ENCODE measurements at regions not wholly inside any gene's neighbourhood (a gene's known extent, or its start where the extent isn't known, plus 50 kb on each side); places are given as distances from the start of the nearest gene placed in this dataset.

DNA sequence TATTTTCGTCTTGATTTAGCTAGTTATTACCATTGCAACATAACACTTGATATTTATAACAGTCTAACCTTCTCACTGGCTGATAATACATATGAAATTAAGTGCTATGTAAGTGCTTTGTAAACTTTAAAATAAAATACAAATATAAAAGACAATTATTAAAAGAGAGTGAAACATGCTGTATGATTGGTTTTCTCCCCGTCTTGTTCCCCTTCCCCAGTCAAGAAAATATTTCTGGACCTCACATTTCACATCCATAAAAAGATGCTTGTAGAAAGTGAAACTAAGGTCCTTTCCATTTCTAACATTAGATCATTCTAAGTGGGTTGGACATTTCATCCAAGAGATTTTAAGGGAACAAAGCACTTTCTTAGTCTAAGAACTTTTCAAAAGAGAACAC lies 310.2 kb upstream of the LRATD1 start:
- WGBS: 43% methylated on average over 2 of the region's 2 CpGs
- Histone ChIP-seq H3K9me3 (no peaks in the 10 kb centered on the region), H3K27me3 (no peaks in the 10 kb centered on the region), H3K4me1 (no peaks in the 10 kb centered on the region), H3K4me3 (no peak overlapping the region), H3K36me3 (no peaks in the 10 kb centered on the region), H3K27ac (replicated peaks in 1 of 4) (no peak overlapping the region)
- TF ChIP-seq POLR2A (IDR thresholded peaks at IDR 0.05; ENCODE audit: low read depth) (no peak), POLR2AphosphoS5 (IDR thresholded peaks at IDR 0.05) (no peak), EP300 (IDR thresholded peaks at IDR 0.05) (no peak)
- TF ChIP-seq, protein P1, sequence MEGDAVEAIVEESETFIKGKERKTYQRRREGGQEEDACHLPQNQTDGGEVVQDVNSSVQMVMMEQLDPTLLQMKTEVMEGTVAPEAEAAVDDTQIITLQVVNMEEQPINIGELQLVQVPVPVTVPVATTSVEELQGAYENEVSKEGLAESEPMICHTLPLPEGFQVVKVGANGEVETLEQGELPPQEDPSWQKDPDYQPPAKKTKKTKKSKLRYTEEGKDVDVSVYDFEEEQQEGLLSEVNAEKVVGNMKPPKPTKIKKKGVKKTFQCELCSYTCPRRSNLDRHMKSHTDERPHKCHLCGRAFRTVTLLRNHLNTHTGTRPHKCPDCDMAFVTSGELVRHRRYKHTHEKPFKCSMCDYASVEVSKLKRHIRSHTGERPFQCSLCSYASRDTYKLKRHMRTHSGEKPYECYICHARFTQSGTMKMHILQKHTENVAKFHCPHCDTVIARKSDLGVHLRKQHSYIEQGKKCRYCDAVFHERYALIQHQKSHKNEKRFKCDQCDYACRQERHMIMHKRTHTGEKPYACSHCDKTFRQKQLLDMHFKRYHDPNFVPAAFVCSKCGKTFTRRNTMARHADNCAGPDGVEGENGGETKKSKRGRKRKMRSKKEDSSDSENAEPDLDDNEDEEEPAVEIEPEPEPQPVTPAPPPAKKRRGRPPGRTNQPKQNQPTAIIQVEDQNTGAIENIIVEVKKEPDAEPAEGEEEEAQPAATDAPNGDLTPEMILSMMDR (IDR thresholded peaks at IDR 0.05): no peak
- intact Hi-C loops (cut with DNase I): no loop called here
- DNase-seq (ENCODE audit: extremely low spot score): no peak

DNA sequence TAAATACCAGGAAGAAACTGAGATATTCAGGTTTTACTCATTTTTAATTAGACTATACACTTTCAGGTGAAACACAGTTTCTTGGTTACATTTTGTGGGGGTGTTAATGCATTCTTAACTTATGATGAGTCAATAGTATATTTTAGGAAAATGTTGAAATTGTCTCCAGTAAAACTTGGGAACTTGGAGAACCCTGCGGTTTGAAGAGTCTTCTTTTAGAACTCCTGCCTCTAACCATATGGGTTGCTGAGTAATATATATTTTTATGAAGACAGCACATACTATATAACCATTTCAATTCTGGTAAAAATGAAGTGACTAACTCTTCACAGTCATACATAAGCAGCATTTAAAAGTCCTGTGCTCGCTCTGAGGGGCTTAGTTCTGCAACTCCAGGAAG lies 308.2 kb upstream of the LRATD1 start:
- no peak for DNase-seq (ENCODE audit: extremely low spot score)
- Histone ChIP-seq H3K36me3 (no peaks in the 10 kb centered on the region), H3K4me1 (no peaks in the 10 kb centered on the region), H3K4me3 (no peak overlapping the region), H3K9me3 (no peaks in the 10 kb centered on the region), H3K27ac (replicated peaks in 1 of 4) (no peak overlapping the region), H3K27me3 (no peaks in the 10 kb centered on the region)
- intact Hi-C loops (cut with DNase I): no loop called here
- TF ChIP-seq, protein P1 (IDR thresholded peaks at IDR 0.05): no peak
- no peak for TF ChIP-seq EP300 (IDR thresholded peaks at IDR 0.05)
- no peak for TF ChIP-seq POLR2AphosphoS5 (IDR thresholded peaks at IDR 0.05)
- TF ChIP-seq POLR2A (IDR thresholded peaks at IDR 0.05; ENCODE audit: low read depth): no peak
- 68% methylated on average over 2 of the region's 2 CpGs for WGBS

DNA sequence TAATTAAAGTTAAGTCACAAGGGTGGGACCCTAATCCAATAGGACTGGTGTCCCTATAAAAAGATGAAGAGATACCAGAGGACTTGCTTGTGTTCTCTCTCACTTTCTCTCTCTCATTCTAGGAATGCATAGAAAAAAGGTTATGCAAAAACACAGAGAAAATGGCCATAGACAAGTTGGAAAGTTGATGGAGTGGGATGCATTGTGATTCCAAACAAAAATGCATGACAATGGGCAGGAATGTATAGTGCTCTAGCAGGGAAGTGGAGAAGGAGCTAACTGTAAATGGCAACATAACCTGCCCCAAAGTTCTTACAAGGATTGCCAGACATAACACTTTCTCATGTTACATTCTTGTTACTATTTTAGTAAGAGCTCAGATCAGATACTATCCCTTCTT lies 301.6 kb upstream of the LRATD1 start:
- DNase-seq (ENCODE audit: extremely low spot score): no peak
- no peak for TF ChIP-seq POLR2A (IDR thresholded peaks at IDR 0.05; ENCODE audit: low read depth)
- TF ChIP-seq, protein P1 (IDR thresholded peaks at IDR 0.05): no peak
- no peak for TF ChIP-seq POLR2AphosphoS5 (IDR thresholded peaks at IDR 0.05)
- intact Hi-C loops (cut with DNase I): no loop called here

DNA sequence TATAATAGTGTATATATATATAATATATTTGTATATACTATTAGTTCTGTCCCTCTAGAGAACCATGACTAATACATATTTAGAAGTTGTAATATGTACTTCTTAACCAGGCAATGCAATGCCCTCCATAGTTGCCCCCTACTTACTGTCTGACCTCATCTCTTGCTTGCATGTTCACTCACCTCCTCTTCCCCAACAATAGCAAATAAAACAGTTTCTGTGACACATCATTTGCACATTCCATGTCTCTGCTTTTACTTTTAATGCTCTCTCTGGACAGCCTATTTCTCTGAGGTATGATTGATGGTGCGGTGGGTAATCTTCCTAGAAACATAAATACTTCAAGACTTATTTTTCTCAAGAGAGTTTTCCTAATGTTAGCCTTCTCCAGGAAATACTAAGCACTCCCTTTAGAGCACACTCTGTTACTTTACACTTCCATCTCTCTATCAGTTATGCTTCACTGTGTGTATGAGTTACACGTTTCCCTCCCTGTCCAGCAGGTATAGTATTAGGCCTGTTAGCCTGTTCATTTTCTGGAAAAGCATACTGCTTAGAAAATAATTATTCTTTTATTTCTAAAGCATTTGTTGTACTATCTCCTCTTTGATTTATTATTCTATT lies 295.6 kb upstream of the LRATD1 start:
- no peak for TF ChIP-seq POLR2AphosphoS5 (IDR thresholded peaks at IDR 0.05)
- no peak for TF ChIP-seq EP300 (IDR thresholded peaks at IDR 0.05)
- TF ChIP-seq, protein P1 (IDR thresholded peaks at IDR 0.05): no peak
- no peak for TF ChIP-seq POLR2A (IDR thresholded peaks at IDR 0.05; ENCODE audit: low read depth)
- Histone ChIP-seq H3K9me3 (peaks cover 0 to 5% (median 0%) of the 10 kb centered on the region in 4 donors), H3K36me3 (no peaks in the 10 kb centered on the region), H3K27ac (replicated peaks in 1 of 4) (no peak overlapping the region), H3K4me3 (no peak overlapping the region), H3K4me1 (no peaks in the 10 kb centered on the region), H3K27me3 (no peaks in the 10 kb centered on the region)
- WGBS: 67% methylated on average over 2 of the region's 2 CpGs
- intact Hi-C loops (cut with DNase I): no loop called here
- no peak for DNase-seq (ENCODE audit: extremely low spot score)

More for the DNA sequence above, 301.6 kb upstream of the LRATD1 start:
- no peaks in the 10 kb centered on the region for H3K4me1 ChIP-seq
- H3K4me3 ChIP-seq: no peak overlapping the region
- no peak overlapping the region for H3K27ac ChIP-seq (replicated peaks in 1 of 4)
- H3K36me3 ChIP-seq: no peaks in the 10 kb centered on the region
- H3K9me3 ChIP-seq: no peaks in the 10 kb centered on the region
- no peaks in the 10 kb centered on the region for H3K27me3 ChIP-seq

DNA sequence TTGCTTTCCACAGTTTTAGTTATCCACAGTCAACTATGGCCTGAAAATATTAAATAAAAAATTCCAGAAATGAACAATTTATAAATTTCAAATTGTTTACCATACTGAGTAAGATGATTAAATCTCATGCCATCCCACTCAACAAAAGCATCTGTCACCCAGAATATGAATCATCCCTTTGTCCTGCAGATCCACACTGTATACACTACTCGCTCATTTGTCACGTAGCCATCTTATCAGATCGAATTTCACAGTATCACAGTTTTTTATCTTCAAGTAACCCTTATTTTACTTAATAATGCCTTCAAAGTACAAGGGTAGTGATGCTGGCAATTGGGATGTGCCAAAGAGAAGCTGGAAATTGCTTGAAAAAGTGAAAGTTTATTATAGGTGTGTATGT lies 291.8 kb upstream of the LRATD1 start:
- no peaks in the 10 kb centered on the region for H3K27me3 ChIP-seq
- H3K9me3 ChIP-seq: peaks cover 0 to 5% (median 0%) of the 10 kb centered on the region in 4 donors
- WGBS: 74% methylated on average over 3 of the region's 3 CpGs
- H3K4me1 ChIP-seq: no peaks in the 10 kb centered on the region
- no peak for TF ChIP-seq POLR2AphosphoS5 (IDR thresholded peaks at IDR 0.05)
- TF ChIP-seq, protein P1 (IDR thresholded peaks at IDR 0.05): no peak
- no peak overlapping the region for H3K4me3 ChIP-seq
- DNase-seq (ENCODE audit: extremely low spot score): no peak
- H3K36me3 ChIP-seq: no peaks in the 10 kb centered on the region
- intact Hi-C loops (cut with DNase I): no loop called here
- H3K27ac ChIP-seq (replicated peaks in 1 of 4): no peak overlapping the region
